Osteoblast (primary cell): ENCODE measurements at regions not wholly inside any gene's neighbourhood (a gene's known extent, or its start where the extent isn't known, plus 50 kb on each side); places are given as distances from the start of the nearest gene placed in this dataset.

Source experiments
- DNase-seq: peaks from one replicate; pipeline ENCODE4 v3.0.0; 2011; ENCODE audit warnings: low spot score, mixed read lengths; ENCODE audit not compliant: insufficient read length; ENCODE audit errors: missing footprints
- H2AFZ ChIP-seq: 2 replicates; pipeline ENCODE4 v1.6.0; 2011; ENCODE audit warnings: mild to moderate bottlenecking, low read length
- H3K27ac ChIP-seq: 2 replicates; pipeline ENCODE4 v1.5.1; 2011; ENCODE audit warnings: mild to moderate bottlenecking, low read depth, low read length, moderate library complexity
- H3K27me3 ChIP-seq: 2 replicates; pipeline ENCODE4 v1.6.0; 2012; ENCODE audit warnings: mild to moderate bottlenecking, control low read depth, inconsistent platforms, low read length, moderate library complexity; ENCODE audit not compliant: insufficient read depth
- H3K36me3 ChIP-seq: 2 replicates; pipeline ENCODE4 v1.5.1; 2011; ENCODE audit warnings: mild to moderate bottlenecking, low read length, control low read depth, moderate library complexity; ENCODE audit not compliant: insufficient read depth
- H3K4me1 ChIP-seq: 2 replicates; pipeline ENCODE4 v1.5.1; 2011; ENCODE audit warnings: mild to moderate bottlenecking, low read length, control low read depth, moderate library complexity; ENCODE audit not compliant: insufficient read depth
- H3K4me2 ChIP-seq: 2 replicates; pipeline ENCODE4 v1.6.0; 2011; ENCODE audit warnings: mild to moderate bottlenecking, low read length; ENCODE audit not compliant: insufficient read depth
- H3K4me3 ChIP-seq: fragments of 200-600 bp; sonication (generic); 3 replicates; pipeline ENCODE4 v1.5.1; 2012; ENCODE audit warnings: mild to moderate bottlenecking, low read length, inconsistent platforms; ENCODE audit not compliant: insufficient read depth
- H3K79me2 ChIP-seq: 2 replicates; pipeline ENCODE4 v1.6.0; 2012; ENCODE audit warnings: mild to moderate bottlenecking, low read length, control low read depth, inconsistent platforms; ENCODE audit not compliant: insufficient read depth
- H3K9me3 ChIP-seq: 2 replicates; pipeline ENCODE4 v1.5.1; 2011; ENCODE audit warnings: low read depth, low read length, control low read depth
- H4K20me1 ChIP-seq: 2 replicates; pipeline ENCODE4 v1.6.0; 2012; ENCODE audit warnings: mild to moderate bottlenecking, low read length, control low read depth; ENCODE audit not compliant: insufficient read depth
- CTCF ChIP-seq: IDR thresholded peaks from 2 replicates; pipeline ENCODE4 v1.5.1; 2011; ENCODE audit warnings: mild to moderate bottlenecking, low read depth, low read length, moderate library complexity; ENCODE audit errors: extremely low read depth

- no peak overlapping the region for H3K27ac ChIP-seq
- H4K20me1 ChIP-seq: no peaks in the 10 kb centered on the region
- DNase-seq: no peak
- no peaks in the 10 kb centered on the region for H3K27me3 ChIP-seq
- no peak overlapping the region for H3K4me2 ChIP-seq
- no peaks in the 10 kb centered on the region for H3K4me1 ChIP-seq
- H2AFZ ChIP-seq: no peak overlapping the region
- no peaks in the 10 kb centered on the region for H3K36me3 ChIP-seq
- H3K79me2 ChIP-seq: no peaks in the 10 kb centered on the region
- no peak overlapping the region for H3K4me3 ChIP-seq
- peaks cover 5% of the 10 kb centered on the region for H3K9me3 ChIP-seq
- TF ChIP-seq CTCF: no peak
Measured at GRCh38 chr16:52742608-52743170, 195.7 kb upstream of the TOX3 start.

GRCh38 chr16:52742052-52742451, 195.1 kb upstream of the TOX3 start:
- TF ChIP-seq CTCF: no peak
- no peaks in the 10 kb centered on the region for H3K27me3 ChIP-seq
- H3K79me2 ChIP-seq: no peaks in the 10 kb centered on the region
- no peaks in the 10 kb centered on the region for H3K4me1 ChIP-seq
- H3K4me2 ChIP-seq: no peak overlapping the region
- H3K4me3 ChIP-seq: no peak overlapping the region
- no peak for DNase-seq
- no peak overlapping the region for H2AFZ ChIP-seq
- H4K20me1 ChIP-seq: no peaks in the 10 kb centered on the region
- no peaks in the 10 kb centered on the region for H3K36me3 ChIP-seq
- H3K9me3 ChIP-seq: peaks cover 5% of the 10 kb centered on the region
- H3K27ac ChIP-seq: no peak overlapping the region

GRCh38 chr16:52741351-52741750, 194.4 kb upstream of the TOX3 start:
- no peak for TF ChIP-seq CTCF
- H2AFZ ChIP-seq: no peak overlapping the region
- no peak for DNase-seq
- no peaks in the 10 kb centered on the region for H3K4me1 ChIP-seq
- peaks cover 5% of the 10 kb centered on the region for H3K9me3 ChIP-seq
- H3K4me3 ChIP-seq: no peak overlapping the region
- no peaks in the 10 kb centered on the region for H3K79me2 ChIP-seq
- no peak overlapping the region for H3K4me2 ChIP-seq
- no peaks in the 10 kb centered on the region for H3K36me3 ChIP-seq
- H3K27ac ChIP-seq: no peak overlapping the region
- no peaks in the 10 kb centered on the region for H4K20me1 ChIP-seq
- no peaks in the 10 kb centered on the region for H3K27me3 ChIP-seq

- no peak overlapping the region for H3K4me2 ChIP-seq
- DNase-seq: no peak
- H3K4me3 ChIP-seq: no peak overlapping the region
- no peaks in the 10 kb centered on the region for H3K79me2 ChIP-seq
- no peaks in the 10 kb centered on the region for H4K20me1 ChIP-seq
- H3K4me1 ChIP-seq: no peaks in the 10 kb centered on the region
- H2AFZ ChIP-seq: no peak overlapping the region
- H3K9me3 ChIP-seq: peaks cover 5% of the 10 kb centered on the region
- H3K36me3 ChIP-seq: no peaks in the 10 kb centered on the region
- TF ChIP-seq CTCF: no peak
- H3K27me3 ChIP-seq: no peaks in the 10 kb centered on the region
- H3K27ac ChIP-seq: no peak overlapping the region
Measured at GRCh38 chr16:52740766-52741165, 193.8 kb upstream of the TOX3 start.
